Left hindlimb (tissue), 1 donor: ENCODE measurements at regions not wholly inside any gene's neighbourhood (a gene's known extent, or its start where the extent isn't known, plus 50 kb on each side); places are given as distances from the start of the nearest gene placed in this dataset.
"Not testable (repeated sequence)": the region's sequence is repeated elsewhere in the genome, so short reads cannot be mapped to it uniquely, and the experiment has no call there.

Experiments used
- DNase-seq: peaks from one replicate; pipeline ENCODE4 v3.0.0-alpha.2; 2018

- DNase-seq = no peak
Observed at GRCh38 chr7:45410893-45411292, 163.3 kb upstream of the ADCY1 start.

GRCh38 chr7:45413419-45413818, 160.7 kb upstream of the ADCY1 start:
- no peak for DNase-seq

- no peak for DNase-seq
Observed at GRCh38 chr7:45414226-45414625, 159.9 kb upstream of the ADCY1 start.

GRCh38 chr7:45415265-45415664, 158.9 kb upstream of the ADCY1 start:
- DNase-seq = no peak

GRCh38 chr7:45416846-45417245, 157.3 kb upstream of the ADCY1 start:
- DNase-seq = no peak

GRCh38 chr7:45417268-45417667, 156.9 kb upstream of the ADCY1 start:
- DNase-seq = no peak

- no peak for DNase-seq
Observed at GRCh38 chr7:45417735-45418134, 156.4 kb upstream of the ADCY1 start.

GRCh38 chr7:45420843-45421495, 153.2 kb upstream of the ADCY1 start:
- no peak for DNase-seq

GRCh38 chr7:45421806-45422205, 152.4 kb upstream of the ADCY1 start:
- no peak for DNase-seq

GRCh38 chr7:45430397-45430796, 143.8 kb upstream of the ADCY1 start:
- no peak for DNase-seq

- DNase-seq = no peak
Observed at GRCh38 chr7:45434167-45434784, 139.9 kb upstream of the ADCY1 start.

GRCh38 chr7:45435131-45435530, 139.0 kb upstream of the ADCY1 start:
- no peak for DNase-seq

GRCh38 chr7:45435846-45436245, 138.3 kb upstream of the ADCY1 start:
- DNase-seq = no peak

GRCh38 chr7:45440776-45441175, 133.4 kb upstream of the ADCY1 start:
- DNase-seq = not testable (repeated sequence)

GRCh38 chr7:45443263-45443662, 130.9 kb upstream of the ADCY1 start:
- DNase-seq = no peak

GRCh38 chr7:45446195-45446944, 127.8 kb upstream of the ADCY1 start:
- DNase-seq = no peak

GRCh38 chr7:45447296-45447695, 126.9 kb upstream of the ADCY1 start:
- DNase-seq = no peak

- DNase-seq = no peak
Observed at GRCh38 chr7:45450571-45451204, 123.5 kb upstream of the ADCY1 start.

- no peak for DNase-seq
Observed at GRCh38 chr7:45451342-45452035, 122.7 kb upstream of the ADCY1 start.

- no peak for DNase-seq
Observed at GRCh38 chr7:45454771-45455170, 119.4 kb upstream of the ADCY1 start.

GRCh38 chr7:45455662-45456061, 118.5 kb upstream of the ADCY1 start:
- no peak for DNase-seq

GRCh38 chr7:45456105-45456504, 118.1 kb upstream of the ADCY1 start:
- no peak for DNase-seq
